Neural cell (in vitro differentiated cells): ENCODE measurements at regions not wholly inside any gene's neighbourhood (a gene's known extent, or its start where the extent isn't known, plus 50 kb on each side); places are given as distances from the start of the nearest gene placed in this dataset.

Experiments
- EZH2 ChIP-seq: fragments of 200-600, 300-800 bp; shearing (Covaris generic), sonication (generic); IDR thresholded peaks from 2 replicates; pipeline ENCODE4 v1.6.1; 2014; ENCODE audit warnings: antibody characterized with exemption, low read length, borderline replicate concordance, mild to moderate bottlenecking; ENCODE audit not compliant: insufficient read depth, poor library complexity, severe bottlenecking
- TAF1 ChIP-seq: IDR thresholded peaks from 2 replicates; pipeline ENCODE4 v1.6.1; 2012; ENCODE audit warnings: low read depth
- TF ChIP-seq, protein P1 (sequence below): fragments of 450-650 bp; IDR thresholded peaks from 2 replicates; pipeline ENCODE4 v1.5.1; 2014; ENCODE audit warnings: antibody characterized with exemption, mild to moderate bottlenecking, moderate library complexity; ENCODE audit not compliant: poor library complexity, severe bottlenecking
- TF ChIP-seq, protein P2 (sequence below): IDR thresholded peaks from 2 replicates; pipeline ENCODE4 v1.6.1; 2012; ENCODE audit warnings: borderline replicate concordance

DNA sequence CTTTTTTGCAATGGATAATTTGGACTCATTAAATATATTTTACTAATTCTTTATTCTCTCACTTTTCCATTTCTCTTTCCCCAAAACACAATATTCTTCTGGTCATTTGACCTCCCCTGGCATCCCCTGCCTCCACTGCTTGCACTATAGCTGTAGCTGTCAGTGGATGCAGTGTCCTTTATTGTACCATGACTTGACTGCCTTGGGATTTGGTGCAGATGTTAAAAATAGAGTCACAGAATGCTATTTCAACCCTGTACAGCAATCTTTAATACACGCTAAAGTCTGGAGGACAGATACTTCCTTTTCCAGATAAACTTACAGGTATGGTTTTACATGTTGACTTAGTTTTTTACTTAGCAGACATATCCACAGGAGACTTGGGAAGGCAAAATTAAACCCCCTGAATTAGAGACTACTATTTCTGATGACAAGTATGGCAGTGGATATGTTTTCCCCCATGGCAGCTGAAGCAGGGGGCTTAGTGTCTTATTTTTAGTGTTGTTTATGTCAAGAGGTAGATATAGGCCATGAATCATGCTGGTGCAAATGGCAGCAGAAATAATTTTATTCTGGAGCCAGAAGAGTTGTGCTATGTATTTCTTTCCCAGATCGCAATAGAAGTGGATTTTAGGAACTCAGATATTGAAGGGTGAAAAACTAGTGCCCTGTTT, 461.4 kb downstream of the NAF1 start:
- TF ChIP-seq, protein P1, sequence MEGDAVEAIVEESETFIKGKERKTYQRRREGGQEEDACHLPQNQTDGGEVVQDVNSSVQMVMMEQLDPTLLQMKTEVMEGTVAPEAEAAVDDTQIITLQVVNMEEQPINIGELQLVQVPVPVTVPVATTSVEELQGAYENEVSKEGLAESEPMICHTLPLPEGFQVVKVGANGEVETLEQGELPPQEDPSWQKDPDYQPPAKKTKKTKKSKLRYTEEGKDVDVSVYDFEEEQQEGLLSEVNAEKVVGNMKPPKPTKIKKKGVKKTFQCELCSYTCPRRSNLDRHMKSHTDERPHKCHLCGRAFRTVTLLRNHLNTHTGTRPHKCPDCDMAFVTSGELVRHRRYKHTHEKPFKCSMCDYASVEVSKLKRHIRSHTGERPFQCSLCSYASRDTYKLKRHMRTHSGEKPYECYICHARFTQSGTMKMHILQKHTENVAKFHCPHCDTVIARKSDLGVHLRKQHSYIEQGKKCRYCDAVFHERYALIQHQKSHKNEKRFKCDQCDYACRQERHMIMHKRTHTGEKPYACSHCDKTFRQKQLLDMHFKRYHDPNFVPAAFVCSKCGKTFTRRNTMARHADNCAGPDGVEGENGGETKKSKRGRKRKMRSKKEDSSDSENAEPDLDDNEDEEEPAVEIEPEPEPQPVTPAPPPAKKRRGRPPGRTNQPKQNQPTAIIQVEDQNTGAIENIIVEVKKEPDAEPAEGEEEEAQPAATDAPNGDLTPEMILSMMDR: no peak
- TF ChIP-seq TAF1 (no peak), EZH2 (no peak)
- TF ChIP-seq, protein P2, sequence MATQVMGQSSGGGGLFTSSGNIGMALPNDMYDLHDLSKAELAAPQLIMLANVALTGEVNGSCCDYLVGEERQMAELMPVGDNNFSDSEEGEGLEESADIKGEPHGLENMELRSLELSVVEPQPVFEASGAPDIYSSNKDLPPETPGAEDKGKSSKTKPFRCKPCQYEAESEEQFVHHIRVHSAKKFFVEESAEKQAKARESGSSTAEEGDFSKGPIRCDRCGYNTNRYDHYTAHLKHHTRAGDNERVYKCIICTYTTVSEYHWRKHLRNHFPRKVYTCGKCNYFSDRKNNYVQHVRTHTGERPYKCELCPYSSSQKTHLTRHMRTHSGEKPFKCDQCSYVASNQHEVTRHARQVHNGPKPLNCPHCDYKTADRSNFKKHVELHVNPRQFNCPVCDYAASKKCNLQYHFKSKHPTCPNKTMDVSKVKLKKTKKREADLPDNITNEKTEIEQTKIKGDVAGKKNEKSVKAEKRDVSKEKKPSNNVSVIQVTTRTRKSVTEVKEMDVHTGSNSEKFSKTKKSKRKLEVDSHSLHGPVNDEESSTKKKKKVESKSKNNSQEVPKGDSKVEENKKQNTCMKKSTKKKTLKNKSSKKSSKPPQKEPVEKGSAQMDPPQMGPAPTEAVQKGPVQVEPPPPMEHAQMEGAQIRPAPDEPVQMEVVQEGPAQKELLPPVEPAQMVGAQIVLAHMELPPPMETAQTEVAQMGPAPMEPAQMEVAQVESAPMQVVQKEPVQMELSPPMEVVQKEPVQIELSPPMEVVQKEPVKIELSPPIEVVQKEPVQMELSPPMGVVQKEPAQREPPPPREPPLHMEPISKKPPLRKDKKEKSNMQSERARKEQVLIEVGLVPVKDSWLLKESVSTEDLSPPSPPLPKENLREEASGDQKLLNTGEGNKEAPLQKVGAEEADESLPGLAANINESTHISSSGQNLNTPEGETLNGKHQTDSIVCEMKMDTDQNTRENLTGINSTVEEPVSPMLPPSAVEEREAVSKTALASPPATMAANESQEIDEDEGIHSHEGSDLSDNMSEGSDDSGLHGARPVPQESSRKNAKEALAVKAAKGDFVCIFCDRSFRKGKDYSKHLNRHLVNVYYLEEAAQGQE: no peak
